Hematopoietic multipotent progenitor cell treated with erythropoietin and hydrocortisone succinate and interleukin-3 and kit ligand, for 17 days (in vitro differentiated cells): ENCODE measurements at regions not wholly inside any gene's neighbourhood (a gene's known extent, or its start where the extent isn't known, plus 50 kb on each side); places are given as distances from the start of the nearest gene placed in this dataset.

Source experiments
- DNase-seq: peaks from one replicate; pipeline ENCODE4 v3.0.0-alpha.2; 2015; ENCODE audit warnings: low spot score

DNA sequence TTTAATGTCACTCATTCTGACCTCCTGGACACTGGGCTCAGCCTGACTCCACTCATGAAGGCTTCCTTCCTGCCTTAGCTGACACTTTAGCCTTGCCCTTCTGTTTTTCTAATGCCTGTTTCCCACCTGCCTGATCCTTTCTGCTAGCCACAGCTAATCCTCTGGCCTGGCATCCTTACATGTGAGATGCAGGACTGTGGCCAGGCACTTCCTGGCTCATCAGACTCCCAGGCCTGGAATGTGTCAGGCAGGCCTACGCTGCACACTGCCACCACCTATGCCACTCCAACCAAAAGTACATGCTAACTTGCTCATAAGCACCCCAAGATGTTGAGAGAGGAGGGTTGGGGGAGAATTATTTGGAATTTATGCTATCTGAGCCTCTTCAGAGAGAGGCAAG lies 138.8 kb upstream of the NALF2 start:
- no peak for DNase-seq

DNA sequence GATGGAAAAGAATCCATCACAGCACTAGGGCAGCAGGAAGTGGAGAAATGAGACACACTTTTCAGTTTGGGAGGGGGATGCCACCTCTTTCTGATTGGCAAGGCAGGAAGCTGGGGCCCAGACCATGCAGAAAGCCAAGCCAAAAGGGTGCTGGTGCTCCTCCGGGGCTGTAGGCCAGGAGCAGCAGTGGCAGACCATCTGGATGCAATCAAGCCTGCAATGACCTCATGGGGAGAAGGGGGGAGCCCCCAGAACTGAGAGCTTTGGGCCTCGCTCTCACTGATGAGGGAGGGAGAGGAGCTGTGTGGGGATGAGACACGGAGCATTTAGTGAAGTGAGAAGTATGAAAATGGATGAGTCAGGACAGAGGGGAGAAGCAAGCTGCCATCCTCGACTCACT lies 141.3 kb upstream of the NALF2 start:
- no peak for DNase-seq

DNA sequence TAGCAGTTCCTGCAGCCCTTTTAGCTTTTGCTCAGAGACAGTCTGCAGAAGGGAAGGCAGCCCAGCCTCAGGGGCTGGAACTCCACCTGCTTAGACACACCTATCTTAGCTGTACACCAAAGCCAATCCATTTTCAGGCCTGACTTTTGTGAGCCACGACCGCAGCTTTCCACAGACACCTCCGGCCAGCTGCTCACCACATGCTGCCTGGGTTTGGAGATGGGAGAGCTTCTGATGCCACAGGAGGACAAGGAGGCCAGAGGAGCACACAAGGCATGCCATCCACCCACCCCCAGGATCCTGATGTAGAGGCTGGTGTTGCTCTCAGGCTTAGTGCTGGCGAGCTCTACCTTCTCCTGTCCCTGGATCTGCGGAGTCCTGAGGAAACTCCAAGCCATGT lies 141.8 kb upstream of the NALF2 start:
- DNase-seq = no peak

DNA sequence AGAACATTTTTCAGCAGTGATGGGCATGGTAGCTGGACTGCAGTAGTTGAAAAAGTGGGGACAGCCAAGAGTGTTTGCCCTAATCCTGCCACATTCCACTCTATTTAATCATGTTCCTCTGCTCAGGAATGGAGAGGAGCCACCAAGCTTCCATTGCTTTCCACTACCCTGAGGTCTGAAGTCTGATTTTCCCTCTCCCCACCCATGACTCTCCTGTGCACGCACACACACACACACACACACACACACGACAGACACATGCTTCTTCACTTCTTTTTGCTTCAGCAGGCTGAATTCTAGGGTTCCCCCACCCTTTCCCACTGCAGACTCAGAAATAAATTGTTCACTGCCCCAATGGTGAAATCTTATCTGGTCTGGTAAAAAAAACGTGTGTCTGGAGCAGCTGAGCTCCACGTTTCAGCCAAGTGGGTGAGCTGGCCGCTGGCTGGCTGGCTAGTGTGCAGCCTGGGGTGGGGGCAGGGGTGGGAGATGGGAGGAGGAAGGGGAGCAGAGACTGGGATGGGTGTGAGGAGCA lies 142.7 kb upstream of the NALF2 start:
- DNase-seq = no peak

DNA sequence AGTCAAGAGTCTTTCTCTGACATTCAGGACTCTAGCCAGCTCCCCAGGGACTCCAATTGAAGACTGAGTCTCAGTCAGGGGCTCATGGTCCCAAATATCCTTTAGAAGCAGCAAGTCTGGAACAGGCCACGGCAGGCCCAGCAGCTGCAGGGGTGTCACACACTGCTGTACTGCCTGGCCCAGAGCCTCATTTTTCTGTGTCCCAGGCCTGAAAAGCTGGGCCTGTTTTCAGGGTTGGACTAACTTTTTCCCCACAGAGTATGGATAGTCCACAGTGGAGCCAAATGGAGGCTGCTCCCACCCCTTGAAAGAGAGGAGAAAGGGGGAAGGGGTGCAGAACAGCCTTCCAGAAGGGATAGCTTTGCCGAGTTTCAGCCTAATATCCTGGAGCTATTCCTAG lies 146.8 kb upstream of the NALF2 start:
- no peak for DNase-seq

DNA sequence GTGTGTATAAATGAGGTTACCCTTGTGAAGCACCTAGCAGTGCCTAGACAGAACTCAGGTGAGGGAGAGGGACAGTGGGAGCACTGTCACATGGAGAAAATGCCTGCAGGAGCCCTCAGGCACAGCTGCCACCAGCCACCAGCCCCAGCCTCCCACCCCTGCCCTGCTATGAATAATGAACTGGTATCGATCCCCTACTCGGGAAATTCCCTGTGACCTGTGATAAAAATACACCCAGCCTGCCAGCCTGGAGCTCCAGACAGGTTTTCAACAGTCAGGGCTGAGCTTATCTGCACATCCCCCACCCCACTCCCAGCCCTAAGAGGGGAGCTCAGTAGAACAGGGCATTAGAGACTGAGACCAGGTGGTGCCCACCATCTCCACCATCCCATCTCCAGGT lies 159.6 kb upstream of the PJA1 start:
- DNase-seq = no peak

DNA sequence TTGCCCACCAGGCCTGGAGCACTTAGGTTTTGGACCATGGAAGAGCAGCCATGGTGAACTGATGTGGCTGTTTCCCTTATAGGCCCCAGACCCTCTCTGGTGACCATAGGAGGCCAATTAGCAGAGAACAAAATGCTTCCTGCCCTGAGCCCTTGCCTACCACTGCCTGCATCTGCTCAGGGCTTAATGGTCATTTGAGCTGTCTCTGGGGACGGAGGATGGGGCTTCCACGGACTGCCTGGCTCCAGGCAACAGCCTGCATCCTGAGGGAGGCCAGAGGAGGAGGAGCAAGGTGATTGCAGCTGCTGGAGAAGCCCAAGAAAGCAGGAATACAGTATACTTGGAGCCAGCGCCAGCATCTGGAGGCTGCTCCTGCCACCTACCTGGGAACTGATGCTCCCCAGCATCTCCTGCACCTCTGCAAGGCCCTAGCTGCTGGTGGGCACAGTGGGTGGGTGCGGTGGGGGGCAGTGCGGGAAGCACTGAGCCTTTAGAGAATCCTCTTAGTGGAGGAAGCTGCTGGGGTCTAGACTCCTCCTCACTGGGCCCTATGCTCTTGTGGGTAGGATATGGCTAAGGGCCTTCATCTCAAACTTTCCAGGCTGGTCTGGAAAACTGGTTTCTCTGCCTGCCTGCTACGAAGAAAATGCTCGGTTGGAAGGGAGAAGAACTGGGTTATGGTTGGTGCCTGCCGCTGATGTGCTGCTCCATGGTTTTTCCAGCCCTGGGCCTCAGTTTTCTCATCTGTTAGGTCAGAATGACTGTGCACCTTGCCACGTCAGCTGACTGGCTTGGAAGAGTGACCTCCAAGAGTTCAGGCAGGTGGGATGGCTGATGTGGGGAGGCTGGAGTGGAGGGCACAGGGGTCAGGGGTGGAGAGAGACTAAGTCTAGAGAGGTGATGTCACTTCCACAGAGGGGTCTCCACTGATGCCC lies 158.8 kb upstream of the PJA1 start:
- no peak for DNase-seq

DNA sequence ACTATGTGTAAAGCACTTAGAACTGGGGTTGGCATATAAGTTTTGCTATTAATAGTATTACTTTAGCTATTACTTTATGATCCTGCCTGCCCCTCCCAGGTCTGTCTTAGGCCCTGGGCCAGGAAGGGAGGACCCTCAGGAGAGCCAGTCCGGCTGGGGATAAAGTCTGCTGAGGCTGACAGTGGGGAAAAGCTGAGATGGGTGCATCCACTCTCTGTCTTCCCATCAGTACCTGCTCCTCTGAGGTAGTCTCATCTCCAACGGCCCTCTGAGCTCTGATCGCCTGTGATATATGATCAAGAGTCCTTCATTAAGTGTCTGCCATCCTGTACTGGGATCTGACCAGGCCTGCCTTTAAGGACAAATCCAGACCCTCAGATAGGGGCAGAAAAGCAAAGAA lies 156.5 kb upstream of the PJA1 start:
- no peak for DNase-seq

DNA sequence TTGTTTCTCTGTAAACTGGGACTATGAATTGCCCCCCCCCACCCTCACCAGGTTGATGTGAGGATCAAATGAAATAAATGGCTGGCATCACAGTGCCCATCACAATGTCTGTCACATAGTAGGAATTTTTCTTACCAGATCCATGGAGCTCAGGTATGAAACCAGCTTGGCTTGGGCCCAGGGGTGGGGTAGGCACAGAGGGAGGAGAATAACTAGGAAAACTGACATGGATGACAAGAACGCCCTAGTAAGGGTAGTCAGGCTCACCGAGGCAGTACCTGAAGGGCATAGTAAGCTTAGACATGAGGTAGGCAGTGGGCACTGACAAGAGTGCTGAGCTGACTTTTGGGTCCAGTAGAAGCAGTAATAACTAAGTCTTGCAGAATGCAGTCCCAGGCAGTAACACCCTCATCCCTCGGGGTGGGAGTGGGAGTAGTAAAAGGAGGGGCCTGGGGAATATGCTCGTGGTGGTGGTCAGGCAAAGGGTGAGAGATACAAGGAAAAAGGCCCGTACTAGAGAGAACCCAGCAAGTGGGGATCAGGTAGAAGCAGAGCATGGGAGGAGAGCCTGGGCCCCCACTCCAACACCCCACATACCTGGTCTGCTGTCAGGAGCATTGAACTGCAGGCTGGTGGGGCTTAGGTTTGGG lies 155.9 kb upstream of the PJA1 start:
- DNase-seq = no peak

DNA sequence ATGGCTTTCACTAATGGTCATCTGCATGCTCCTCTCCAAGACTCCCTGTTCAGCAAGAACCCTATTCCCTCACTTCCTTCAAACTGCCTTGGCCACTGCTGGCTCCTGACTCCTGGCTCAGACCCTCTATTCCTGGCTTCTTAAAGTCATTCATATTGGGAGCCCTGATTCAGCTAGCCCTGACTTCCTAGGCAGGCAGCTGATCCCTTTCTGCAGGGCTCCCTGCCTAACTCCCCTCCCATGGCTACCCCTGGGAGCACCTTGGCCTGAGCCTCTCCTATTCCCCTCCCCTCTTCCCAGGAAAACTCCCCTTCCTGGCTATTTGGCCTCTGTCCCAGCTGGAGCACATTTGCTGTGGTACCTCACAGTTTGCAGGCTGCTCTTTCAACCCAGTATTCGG lies 154.9 kb upstream of the PJA1 start:
- no peak for DNase-seq

DNA sequence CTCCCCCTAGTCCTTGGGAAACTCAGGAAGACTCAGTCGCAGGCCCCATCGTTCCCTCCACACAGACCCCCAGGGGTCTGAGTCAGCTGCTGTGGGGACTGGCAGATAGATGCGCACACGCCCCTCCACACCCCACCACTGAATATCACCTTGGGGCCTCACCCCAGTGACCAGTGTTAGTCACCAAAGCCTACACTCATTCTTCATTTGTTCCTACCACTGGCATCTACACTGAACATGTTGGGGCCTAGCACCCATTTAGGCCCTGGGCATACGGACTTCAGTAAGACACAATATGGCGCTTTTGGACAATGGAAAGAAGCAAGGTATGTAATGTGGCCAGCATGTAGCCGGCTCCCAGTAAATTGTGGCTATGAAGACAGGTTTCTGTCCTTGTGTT lies 154.1 kb upstream of the PJA1 start:
- DNase-seq = no peak

DNA sequence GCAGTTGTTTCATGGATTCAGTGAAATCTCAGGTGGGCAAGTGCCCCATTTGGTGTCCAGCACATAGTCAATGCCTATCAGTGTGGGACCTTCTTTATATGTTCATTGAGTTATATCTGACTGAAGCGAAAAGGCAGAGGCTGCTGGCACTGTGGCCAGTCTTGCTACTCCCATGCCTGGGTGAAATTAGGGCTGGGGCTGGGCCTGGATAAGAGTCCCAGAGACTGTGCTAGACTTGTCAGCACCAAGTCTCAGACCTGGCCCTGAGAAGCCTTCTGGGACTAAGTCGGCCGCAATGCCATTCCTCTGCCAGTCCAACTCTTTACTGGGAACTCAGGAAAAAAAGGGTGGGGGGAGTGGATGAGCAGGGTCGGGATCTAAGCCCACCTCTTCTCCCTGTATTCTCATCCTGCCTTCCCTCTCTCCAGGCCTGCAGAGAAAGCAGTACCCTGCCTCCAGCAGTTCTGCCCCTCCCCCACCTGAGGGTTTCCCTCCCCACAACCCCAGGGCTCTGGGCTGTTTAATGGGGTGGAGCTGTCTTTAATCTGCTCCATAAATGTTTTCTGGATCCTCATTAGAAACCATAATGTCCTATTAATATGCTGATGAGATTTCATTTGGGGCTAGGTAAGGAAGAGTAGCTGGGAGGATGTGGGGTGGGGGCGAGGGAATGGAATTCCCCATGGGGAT lies 153.5 kb upstream of the PJA1 start:
- DNase-seq = no peak

DNA sequence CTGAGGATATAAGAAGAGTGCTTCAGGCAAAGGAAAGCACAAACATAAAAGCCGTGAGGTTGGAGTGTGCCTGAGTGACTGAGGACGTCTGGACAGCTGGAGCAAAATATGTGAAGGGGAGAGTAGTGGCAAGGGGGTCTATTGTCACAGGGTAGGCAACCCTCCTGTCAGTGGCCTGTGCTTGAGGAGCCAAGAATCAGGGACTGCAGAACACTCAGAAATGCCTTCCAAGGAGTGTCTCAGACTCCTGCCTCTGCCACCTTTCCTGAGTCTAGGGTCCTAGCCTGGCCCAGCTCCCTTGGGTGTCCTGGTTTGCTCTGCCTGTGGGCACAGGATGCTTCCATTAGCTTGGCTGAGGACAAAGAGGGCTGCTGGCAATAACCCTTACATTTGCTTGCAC lies 152.5 kb upstream of the PJA1 start:
- DNase-seq = no peak

DNA sequence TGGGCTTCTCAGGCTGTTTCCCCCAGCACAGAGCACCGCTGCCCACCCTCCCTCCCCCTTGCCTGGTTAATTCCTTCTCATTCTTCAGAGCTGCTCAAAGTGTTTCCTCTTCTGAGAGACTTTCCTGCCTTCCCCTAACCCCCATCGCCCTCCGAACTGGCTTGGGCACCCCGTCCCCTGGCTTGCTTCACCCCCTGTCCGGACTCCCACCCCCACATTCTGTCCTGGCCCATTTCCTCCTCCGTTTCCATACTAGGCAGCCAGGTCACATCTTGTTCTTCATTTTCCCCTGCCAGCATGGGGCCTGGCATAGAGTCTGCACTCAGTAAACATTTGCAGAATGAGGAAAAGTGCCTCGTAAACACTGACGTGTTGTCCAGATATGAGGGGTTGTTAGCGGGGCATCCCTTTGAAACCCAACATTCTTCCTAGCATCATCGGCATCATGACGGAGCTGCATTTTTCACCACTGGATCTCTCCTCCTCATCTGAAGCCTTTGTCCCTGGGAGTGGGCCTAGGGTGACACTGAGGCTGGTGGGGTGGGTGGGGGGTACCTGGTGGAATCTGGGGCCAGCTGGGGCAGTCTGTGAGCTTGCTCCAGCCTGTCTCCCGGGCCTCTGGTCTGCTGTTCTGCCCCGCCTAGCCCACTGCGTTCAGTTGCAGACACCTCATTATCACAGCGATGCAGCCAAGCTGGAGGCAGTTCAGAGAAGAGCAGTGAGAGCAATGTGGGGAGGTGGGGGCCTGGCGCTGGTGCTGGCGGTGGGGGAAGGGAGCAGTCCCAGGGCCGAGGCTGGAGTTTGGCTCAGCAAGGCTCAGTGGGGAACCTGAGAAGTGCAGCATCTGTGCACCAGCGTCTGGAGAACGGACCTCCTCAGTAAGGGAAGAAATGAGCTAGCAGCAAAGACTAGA lies 149.4 kb upstream of the PJA1 start:
- no peak for DNase-seq

DNA sequence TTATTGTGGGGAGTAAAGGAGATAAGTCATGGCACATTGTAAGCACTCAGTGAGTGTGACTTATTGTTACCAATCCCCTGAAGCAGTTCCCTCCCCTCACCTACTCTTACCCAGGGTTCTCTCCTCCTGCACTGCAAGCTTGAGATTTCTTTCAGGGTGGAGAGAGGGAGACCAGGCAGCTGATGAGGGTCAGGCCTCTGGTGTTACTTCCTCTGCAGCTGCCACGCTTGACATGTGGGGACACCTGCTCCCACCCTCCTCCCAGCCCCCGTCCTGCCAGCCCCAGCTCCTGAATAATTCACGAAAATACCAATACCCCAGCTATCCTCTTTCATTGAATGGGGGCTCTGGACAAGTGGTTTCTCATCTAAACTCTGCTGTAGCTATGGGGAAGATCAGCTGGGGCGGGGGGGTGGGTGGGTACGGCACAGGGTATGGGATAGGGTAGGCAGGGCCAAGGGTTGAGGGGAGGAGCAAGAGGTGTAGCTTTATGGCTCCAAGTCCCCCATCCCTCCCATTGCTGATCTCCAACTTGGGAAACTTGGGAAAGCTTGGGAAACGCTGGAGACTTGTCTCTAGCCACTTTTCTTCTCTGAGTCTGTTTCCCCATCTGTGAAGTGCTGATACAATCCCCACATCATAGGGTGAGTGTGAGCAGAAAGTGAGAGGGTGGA lies 148.5 kb upstream of the PJA1 start:
- DNase-seq = no peak

DNA sequence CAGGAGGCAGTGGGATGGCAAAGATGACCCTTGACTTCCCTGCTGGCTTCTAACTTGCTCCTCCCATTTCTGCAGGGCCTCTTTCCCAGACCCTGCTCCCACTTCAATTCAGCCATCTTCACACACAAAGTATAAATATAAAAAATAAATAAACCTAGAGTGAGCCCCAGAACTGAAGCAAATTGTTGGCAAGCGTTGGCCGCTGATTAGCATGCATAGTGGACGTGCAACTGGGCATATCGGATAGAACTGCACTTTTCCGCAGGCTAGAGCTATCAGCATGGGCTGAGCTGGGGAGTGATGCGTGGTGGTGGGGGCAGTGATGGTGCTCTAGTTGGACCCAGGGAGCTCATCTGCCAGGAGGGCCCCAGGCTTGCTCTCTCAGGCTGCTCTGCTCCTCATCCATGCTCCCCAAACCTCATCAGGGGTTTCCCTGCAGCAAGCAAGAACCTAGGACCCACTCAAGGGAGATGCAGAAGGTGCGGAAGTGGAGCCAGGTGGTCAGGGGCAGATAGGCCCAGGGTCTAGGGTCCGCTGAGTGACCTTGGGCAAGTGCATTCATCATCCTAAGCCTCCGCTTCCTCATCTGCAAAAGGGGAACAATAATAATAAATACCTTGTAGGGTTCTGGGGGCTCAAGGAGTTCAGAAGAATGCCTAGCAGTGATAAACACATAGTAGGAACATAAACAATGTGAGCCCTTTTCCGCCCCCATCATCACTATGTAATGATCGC lies 146.8 kb upstream of the PJA1 start:
- no peak for DNase-seq

DNA sequence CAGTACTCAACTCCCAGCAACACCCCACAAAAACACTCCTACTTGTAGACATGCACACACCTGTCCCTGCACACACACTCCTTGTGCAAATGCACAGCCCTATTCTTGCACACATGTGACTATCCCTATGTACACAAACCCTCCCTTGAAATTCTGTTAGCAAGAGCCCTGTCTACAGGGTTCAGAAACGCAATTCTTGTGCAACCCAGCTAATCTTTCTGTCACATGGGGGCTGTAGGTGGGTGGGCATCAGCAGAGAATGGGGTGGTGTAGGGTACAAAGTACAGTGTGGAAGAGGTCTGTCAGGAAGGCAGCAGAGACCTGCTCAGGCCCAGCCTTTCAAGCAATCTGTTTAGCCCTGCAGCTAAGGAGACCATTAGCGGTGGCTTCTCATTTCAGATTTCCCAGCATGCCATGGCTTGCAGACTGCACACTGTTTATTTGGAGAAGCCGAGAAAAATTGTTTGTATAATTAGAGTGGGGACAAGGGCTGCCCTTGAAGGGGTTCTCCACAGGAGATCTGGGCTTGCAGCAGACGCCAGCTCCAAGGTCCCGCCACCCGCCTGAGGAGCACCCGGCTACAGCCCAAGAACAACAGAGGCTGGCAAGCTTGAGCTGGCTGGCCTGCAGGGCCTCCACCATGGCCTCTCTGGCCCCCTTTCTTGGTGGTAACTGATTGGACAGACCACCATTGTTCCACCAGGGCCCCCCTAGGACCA lies 144.0 kb upstream of the PJA1 start:
- no peak for DNase-seq

DNA sequence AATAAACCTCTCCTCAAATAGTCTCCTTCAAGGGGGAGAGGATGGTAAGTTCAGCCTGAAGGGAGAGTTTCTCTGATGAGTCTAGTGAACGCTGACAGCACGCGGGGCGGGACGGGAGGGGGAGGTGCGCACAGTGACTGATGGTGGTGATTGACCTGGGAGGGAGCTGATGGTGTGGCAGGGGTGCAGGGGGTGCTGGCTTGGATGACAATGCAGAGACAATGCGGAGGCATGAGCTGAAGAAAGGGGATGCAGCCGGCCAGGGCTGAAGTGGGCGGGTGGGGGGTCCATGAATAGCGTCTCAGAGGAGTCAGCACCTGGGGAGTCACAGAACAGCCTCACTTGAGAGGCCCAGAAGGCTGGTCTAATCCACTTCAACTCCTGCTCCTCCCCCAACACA lies 142.5 kb upstream of the PJA1 start:
- DNase-seq = no peak

DNA sequence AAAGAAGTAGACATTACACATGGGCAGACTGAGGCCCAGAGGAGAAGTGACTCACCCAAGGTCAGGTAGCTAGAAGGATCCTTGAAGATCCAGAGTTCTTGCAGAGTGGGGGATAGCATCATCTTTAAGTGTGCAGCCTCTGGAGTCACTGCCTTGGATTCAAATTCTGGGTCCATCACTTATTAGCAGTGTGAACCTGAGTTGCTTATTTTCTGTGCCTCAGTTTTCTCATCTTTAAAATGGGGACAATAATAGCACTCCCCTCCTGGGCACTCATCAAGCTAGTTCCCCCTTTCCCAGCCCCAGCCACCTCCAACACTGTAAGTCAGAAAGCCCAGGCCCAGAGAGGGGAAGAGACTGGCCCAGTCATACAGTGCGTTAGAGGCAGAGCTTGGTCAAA lies 141.8 kb upstream of the PJA1 start:
- no peak for DNase-seq

DNA sequence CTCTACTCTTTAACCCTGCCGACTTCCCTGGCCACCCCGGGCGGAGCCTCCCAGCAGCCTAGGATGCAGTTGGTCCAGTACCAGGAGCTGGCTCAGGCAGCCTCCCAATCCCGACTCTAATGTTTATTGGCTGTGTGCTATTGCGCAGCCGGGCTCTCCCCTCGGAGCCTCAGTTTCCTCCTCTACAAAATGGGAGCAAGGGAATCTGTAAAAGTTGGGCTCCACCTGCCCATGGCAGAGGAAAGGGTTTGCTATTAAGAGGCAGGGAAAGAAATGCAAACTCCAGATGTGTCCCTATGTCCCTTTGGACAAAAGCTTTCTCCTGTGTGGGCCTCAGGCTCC lies 140.8 kb upstream of the PJA1 start:
- DNase-seq = no peak
